NB4 (cell line): ENCODE measurements at regions not wholly inside any gene's neighbourhood (a gene's known extent, or its start where the extent isn't known, plus 50 kb on each side); places are given as distances from the start of the nearest gene placed in this dataset.

Experiments
- CTCF ChIP-seq: IDR thresholded peaks from one replicate; pipeline ENCODE4 v1.5.1; 2012; ENCODE audit warnings: low read depth, low read length
- MAX ChIP-seq: IDR thresholded peaks from 2 replicates; pipeline ENCODE4 v1.6.1; 2011; ENCODE audit warnings: low read depth, low read length
- MYC ChIP-seq: IDR thresholded peaks from 2 replicates; pipeline ENCODE4 v1.6.1; 2011; ENCODE audit warnings: low read depth, low read length
- POLR2A ChIP-seq: IDR thresholded peaks from 2 replicates; pipeline ENCODE4 v1.6.1; 2011; ENCODE audit warnings: mild to moderate bottlenecking; ENCODE audit not compliant: insufficient read length; ENCODE audit errors: extremely low read depth

- TF ChIP-seq CTCF (no peak), POLR2A (no peak), MYC (no peak), MAX (no peak)
Measured at GRCh38 chr15:67903708-67904107, 63.9 kb upstream of the RNU6-1 start.
